C4-2B (cell line): ENCODE measurements at regions not wholly inside any gene's neighbourhood (a gene's known extent, or its start where the extent isn't known, plus 50 kb on each side); places are given as distances from the start of the nearest gene placed in this dataset.

ENCODE experiments used
- CTCF ChIP-seq: fragments of 450-650 bp; conservative IDR thresholded peaks from 2 replicates; pipeline ENCODE4 v1.5.1; 2017; ENCODE audit warnings: mild to moderate bottlenecking
- ZFX ChIP-seq: fragments of 450-650 bp; IDR thresholded peaks from 2 replicates; pipeline ENCODE4 v1.6.1; 2017

- TF ChIP-seq CTCF (no peak), ZFX (no peak)
Measured at GRCh38 chr2:147713349-147713748, 131.5 kb upstream of the ACVR2A start.
